IPS-NIHi7 (cell line): ENCODE measurements at regions not wholly inside any gene's neighbourhood (a gene's known extent, or its start where the extent isn't known, plus 50 kb on each side); places are given as distances from the start of the nearest gene placed in this dataset.

Experiments used
- DNase-seq: peaks from one replicate; pipeline ENCODE4 v3.0.0; 2012; ENCODE audit warnings: mixed read lengths; ENCODE audit errors: extremely low spot score

DNA sequence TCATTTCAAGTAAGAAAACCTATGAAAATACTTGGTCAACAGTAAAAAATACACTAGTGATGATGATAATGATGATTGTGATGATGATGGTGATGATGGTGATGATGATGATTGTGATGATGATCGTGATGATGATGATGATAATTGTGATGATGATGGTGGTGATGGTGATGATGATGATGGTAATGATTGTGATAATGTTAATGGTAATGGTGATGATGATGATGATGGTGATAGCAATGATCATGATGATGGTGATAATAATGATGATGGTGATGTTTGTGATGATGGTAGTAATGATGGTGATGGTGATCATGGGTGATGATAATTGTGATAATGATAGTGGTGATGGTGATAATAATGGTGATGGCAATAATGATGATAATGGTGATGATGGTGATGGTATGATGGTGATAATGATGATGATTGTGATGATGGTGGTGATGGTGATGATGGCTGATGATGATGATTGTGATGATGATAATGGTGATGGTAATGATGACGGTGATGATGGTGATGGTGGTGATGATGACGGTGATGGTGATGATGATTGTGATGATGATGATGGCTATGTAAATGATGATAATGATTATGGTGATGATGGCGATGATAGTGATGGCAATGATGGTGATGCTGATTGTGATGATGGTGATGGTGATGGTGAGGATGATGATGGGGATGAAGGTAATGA lies 62.1 kb downstream of the VCX3A start:
- no peak for DNase-seq

DNA sequence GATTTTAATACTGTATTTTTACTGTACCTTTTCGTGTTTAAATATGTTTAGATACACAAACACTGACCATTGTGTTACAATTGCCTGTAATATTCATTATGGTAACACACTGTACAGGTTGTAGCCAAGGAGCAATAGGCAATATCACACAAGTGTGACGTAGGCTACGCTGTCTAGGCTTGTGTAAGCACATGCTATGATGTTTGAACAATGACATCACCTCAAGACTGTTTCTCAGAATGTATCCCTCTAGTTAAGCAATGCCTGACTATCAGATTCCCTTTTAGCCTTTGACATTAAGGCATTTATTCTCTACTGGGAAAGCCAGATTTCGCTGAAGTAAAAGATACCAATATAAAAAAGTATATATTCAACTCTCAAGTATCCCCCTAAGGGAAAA lies 66.2 kb downstream of the VCX3A start:
- no peak for DNase-seq

- no peak for DNase-seq
These were observed 69.2 kb downstream of the VCX3A start for GRCh38 chrX:6465756-6466155.

- no peak for DNase-seq
These were observed 70.2 kb downstream of the VCX3A start for GRCh38 chrX:6464726-6465125.

- DNase-seq: no peak
These were observed 73.9 kb downstream of the VCX3A start for GRCh38 chrX:6460893-6461490.

DNA sequence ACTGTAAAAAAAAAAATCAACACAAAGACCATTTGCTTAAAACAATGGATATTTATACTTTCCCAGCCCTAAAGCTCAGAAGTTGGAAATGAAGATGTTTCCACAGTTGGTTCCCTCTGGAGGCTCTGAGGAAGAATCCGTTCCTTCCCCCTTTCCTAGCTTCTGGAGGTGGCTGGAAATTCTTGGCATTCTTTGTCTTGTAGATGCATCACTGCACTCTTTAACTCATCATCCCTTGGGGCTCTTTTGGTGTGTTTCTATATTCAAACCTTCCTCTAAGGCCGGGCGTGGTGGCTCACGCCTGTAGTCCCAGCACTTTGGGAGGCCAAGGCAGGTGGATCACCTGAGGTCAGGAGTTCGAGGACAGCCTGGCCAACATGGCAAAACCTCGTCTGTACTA lies 78.7 kb downstream of the VCX3A start:
- peak; percentile 40 for DNase-seq

DNA sequence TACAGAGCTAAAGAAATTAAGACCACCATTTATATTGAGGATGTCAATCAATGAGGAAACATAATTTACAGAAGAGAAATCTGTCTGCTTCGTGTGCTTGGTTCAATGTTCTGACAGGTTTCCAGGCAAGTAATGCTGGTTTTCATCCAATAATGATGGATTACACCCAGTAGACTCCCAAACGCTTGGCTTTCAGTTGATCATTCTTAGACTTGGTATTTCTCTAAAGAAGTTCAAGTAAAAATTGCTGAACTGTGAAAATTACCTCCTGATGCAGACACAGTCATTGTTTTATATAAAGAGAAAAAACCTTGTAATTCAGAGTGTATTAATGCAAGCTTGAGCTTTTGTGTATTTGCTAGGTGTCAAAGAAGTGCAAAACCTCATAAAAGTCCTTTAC lies 85.0 kb downstream of the VCX3A start:
- no peak for DNase-seq

GRCh38 chrX:6448003-6448402 lies 86.9 kb downstream of the VCX3A start:
- DNase-seq: no peak

- DNase-seq: no peak
These were observed 88.3 kb downstream of the VCX3A start for GRCh38 chrX:6446582-6446981.

DNA sequence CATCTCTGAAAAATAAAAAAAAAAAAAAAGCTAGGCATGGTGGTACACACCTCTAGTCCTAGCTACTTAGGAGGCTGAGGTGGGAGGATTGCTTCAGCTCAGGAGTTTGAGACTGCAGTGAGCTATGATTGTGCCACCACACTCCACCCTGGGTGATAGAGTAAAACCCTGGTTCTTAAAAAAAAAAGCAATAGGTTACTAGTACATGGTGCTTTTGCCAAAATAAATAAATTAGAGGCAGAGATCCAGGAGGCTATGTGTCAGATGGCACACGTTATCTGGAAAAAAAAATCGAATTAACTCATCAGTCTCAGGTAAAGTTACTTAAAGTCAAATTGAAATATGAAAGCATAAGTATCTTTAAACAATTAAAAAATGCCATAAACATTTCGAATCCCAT lies 94.3 kb downstream of the VCX3A start:
- no peak for DNase-seq

DNA sequence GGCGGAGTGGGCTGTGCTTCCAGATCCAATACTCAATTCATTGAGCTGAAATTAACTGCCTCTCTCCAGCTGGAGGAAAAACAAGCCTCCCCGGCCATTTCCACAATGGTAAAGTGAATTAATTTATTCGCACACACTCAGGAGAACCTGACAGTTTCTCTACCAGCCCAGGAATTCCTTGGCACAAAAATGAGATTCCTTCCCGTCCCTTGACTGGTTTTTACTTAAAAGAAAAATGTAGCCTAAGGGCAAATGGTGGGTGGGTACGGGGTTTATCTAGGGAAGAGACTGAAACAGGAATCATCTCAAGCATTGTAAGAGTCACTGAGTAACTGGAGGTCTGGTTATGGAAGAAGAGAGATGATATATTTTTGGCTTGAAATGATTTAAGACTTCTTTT lies 102.7 kb downstream of the VCX3A start:
- DNase-seq: no peak

DNA sequence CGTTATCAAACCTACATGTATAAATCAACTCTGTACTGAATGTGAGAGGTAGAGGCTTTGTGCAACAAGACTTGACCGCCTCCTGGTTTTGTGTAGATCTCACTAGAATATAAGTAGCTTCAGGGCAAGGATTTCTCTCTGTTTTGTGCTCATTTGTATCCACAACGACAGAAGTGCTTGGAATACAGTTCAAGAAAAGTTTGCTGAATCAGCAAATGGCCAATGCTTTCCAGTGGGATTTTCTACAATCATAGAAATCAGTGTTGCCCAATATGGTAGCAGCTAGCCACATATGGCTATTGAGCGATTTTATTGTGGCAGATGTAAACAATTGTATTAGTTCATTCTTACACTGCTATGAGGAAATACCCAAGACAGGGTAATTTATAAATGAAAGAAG lies 127.4 kb downstream of the VCX3A start:
- no peak for DNase-seq

DNA sequence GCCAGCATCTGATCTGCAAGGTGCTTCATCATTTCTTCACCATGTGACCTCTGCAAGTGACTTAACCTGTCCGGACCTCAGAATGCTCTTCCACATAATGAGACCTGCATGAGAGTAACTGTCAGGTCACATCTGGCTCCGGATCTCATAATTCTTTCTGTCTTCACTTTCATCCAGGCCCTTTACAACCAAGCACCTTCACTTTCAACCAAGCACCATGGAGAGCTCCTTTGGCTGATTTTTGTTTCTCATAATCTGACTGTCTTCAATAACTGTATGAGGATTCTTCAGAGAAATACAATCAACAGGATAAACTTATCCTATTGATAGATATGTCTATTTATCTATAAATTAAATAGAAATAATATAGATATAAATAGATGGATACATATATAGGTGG lies 148.1 kb downstream of the VCX3A start:
- no peak for DNase-seq

DNA sequence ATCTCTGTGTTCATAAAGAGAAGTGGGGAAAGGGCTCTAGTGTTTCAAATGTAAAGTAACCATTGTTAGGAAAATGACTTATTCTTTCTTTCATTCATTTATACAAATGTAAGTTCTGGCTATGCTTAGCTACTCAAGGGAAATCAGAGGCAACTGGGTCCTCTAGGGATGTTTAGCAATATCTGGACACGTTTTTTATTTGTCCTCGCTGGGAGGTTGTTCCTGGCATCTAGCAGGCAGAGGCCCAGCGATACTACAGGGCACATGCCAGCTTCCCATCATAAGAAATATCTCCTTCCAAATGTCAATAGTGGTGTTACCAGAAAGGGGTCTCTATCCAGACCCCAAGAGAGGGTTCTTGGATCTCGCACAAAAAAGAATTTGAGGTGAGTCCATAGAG lies 150.0 kb downstream of the VCX3A start:
- DNase-seq: no peak

- DNase-seq: no peak
These were observed 150.5 kb downstream of the VCX3A start for GRCh38 chrX:6384371-6384770.

DNA sequence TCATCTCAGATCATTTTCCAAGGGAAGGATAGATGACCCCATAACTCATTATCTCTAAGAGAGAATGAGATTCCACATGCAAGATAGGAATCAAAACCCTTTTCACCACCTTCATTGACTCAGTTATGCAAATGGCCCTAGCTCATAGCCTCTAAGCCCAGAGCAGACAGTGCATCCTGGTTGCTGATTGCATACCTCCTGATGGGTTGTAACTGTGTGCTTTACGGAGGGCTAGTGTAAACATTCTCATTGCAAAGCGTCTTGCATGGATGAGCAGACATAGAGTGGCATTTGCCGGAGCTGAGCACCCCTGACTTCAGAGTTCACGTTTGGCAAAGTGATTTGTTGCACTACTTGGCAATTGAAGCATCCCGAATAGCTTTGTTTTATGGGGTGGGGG lies 151.0 kb downstream of the VCX3A start:
- DNase-seq: peak; percentile 27

GRCh38 chrX:6383488-6383887 lies 151.4 kb downstream of the VCX3A start:
- no peak for DNase-seq

GRCh38 chrX:6382284-6382683 lies 152.6 kb downstream of the VCX3A start:
- DNase-seq: no peak

DNA sequence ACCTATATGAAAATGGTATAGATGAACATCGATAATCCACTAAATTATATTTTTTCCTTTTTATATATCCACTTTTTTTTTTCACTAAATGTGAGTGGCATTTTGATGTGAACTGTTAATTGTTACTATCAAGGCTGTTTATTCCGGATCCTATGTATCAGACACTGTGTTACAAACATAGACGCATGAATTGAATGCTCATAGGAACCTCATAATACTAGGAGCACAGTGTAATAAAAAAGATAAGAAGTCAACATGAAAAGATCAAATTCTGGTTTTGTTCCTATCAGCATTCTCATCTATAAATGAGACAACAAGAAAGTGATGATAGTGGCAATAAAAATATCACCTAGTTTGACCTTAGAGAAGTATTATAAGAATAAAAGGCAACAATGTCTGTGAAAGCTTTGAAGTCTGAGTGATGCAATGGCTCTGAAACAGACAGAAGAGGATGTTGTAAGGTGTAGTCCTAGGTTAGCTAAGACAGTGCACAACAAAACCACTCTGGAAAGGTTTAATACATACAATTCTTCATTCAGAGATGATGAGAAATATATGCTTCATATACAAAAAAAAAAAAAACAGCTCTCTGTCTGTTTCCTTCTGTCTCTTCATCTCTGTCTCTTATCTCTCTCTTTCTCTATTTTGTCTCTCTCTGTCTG lies 148.6 kb upstream of the NLGN4X start:
- no peak for DNase-seq

DNA sequence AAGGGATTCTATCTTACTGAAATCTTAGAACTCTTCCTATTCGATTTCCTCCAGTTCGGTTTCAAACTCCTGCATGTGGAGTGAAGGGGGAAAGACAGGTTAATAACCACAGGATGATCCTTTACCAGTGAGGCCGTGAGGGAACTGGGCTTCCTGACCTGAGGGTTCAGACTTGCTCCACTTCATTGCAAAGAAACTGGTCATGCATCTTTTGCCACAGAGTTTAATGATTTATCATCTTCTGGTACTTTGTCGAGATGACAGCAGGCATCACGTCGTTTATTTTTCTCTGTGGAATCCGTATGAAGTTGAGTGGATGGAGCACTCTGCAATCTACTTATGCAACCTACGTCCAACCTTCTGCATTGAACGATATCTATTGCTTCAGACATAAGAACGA lies 145.9 kb upstream of the NLGN4X start:
- DNase-seq: no peak

- DNase-seq: no peak
These were observed 144.3 kb upstream of the NLGN4X start for GRCh38 chrX:6372981-6373380.

- DNase-seq: no peak
These were observed 142.7 kb upstream of the NLGN4X start for GRCh38 chrX:6371353-6371752.

DNA sequence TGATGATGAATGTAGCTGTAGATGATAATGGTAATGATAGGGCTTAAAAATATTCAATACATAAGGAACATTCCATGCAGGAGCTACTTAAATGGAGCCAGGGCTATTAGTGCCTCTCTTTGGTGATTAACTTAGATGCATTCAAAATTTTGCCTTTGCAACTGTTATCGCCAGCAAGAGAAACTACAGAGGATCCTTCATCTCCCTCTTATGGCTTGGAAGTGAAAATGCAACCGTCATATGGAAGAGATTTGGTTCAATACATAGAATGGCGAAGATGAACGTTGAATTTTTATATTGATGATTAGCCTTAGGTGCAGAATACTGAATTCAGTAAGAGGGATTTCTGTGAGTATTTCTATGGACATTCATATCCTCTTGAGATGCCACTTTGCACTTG lies 134.5 kb upstream of the NLGN4X start:
- peak; percentile 33 for DNase-seq
